Neural cell (in vitro differentiated cells): ENCODE measurements at regions not wholly inside any gene's neighbourhood (a gene's known extent, or its start where the extent isn't known, plus 50 kb on each side); places are given as distances from the start of the nearest gene placed in this dataset.

Experiments
- H2AFZ ChIP-seq: fragments of 200-600, 300-800 bp; sonication (generic), shearing (Covaris generic); 2 replicates; pipeline ENCODE4 v1.6.0; 2014; ENCODE audit warnings: low read depth, mild to moderate bottlenecking, antibody characterized with exemption, low read length, moderate library complexity
- H3F3A ChIP-seq: fragments of 200-600 bp; shearing (Covaris generic); 2 replicates; pipeline ENCODE4 v1.6.1; 2016; ENCODE audit warnings: mild to moderate bottlenecking, moderate library complexity, mixed read lengths, antibody characterized with exemption, low read length; ENCODE audit not compliant: insufficient read depth, poor library complexity, severe bottlenecking
- H3K27ac ChIP-seq: fragments of 200-600, 300-800 bp; sonication (generic), shearing (Covaris generic); 2 replicates; pipeline ENCODE4 v1.5.1; 2014; ENCODE audit warnings: mild to moderate bottlenecking, low read length, moderate library complexity
- H3K27me3 ChIP-seq: fragments of 300-800, 200-600 bp; sonication (generic), shearing (Covaris generic); 2 replicates; pipeline ENCODE4 v1.6.0; 2014; ENCODE audit warnings: mild to moderate bottlenecking, low read depth, low read length, moderate library complexity; ENCODE audit not compliant: insufficient read depth
- H3K36me3 ChIP-seq: fragments of 300-800, 200-600 bp; sonication (generic), shearing (Covaris generic); 2 replicates; pipeline ENCODE4 v1.5.1; 2014; ENCODE audit warnings: mild to moderate bottlenecking, antibody characterized with exemption, low read length, moderate library complexity; ENCODE audit not compliant: insufficient read depth
- H3K4me2 ChIP-seq: fragments of 300-800, 200-600 bp; sonication (generic), shearing (Covaris generic); 2 replicates; pipeline ENCODE4 v1.6.0; 2014; ENCODE audit warnings: mild to moderate bottlenecking, low read length
- H3K4me3 ChIP-seq: fragments of 300-800, 200-600 bp; sonication (generic), shearing (Covaris generic); 2 replicates; pipeline ENCODE4 v1.5.1; 2014; ENCODE audit warnings: mild to moderate bottlenecking, low read length, moderate library complexity
- H3K79me2 ChIP-seq: fragments of 200-600 bp; shearing (Covaris generic); replicated peaks from 2 replicates; pipeline ENCODE4 v1.6.0; 2014; ENCODE audit warnings: mild to moderate bottlenecking, low read length, moderate library complexity; ENCODE audit not compliant: insufficient read depth
- H3K9ac ChIP-seq: fragments of 300-800, 200-600 bp; sonication (generic), shearing (Covaris generic); 2 replicates; pipeline ENCODE4 v1.6.1; 2016; ENCODE audit warnings: mild to moderate bottlenecking, low read length, mixed read lengths
- H3K9me2 ChIP-seq: fragments of 200-600 bp; shearing (Covaris generic); 2 replicates; pipeline ENCODE4 v1.6.1; 2016; ENCODE audit warnings: mild to moderate bottlenecking, low read length, mixed read lengths; ENCODE audit not compliant: insufficient read depth
- H3K9me3 ChIP-seq: fragments of 200-600, 300-800 bp; sonication (generic), shearing (Covaris generic); 2 replicates; pipeline ENCODE4 v1.6.1; 2016; ENCODE audit warnings: mild to moderate bottlenecking, mixed run types, low read length, moderate library complexity, mixed read lengths
- H4K20me1 ChIP-seq: fragments of 200-600 bp; shearing (Covaris generic); 2 replicates; pipeline ENCODE4 v1.6.1; 2016; ENCODE audit warnings: mild to moderate bottlenecking, mixed run types; ENCODE audit not compliant: insufficient read depth
- CTCF ChIP-seq: fragments of 450-650 bp; IDR thresholded peaks from 2 replicates; pipeline ENCODE4 v1.5.1; 2014; ENCODE audit warnings: antibody characterized with exemption, mild to moderate bottlenecking, moderate library complexity; ENCODE audit not compliant: poor library complexity, severe bottlenecking
- EP300 ChIP-seq: fragments of 450-650 bp; conservative IDR thresholded peaks from 2 replicates; pipeline ENCODE4 v1.6.1; 2014; ENCODE audit warnings: antibody characterized with exemption, mild to moderate bottlenecking, moderate library complexity; ENCODE audit not compliant: poor library complexity, severe bottlenecking
- EZH2 ChIP-seq: fragments of 200-600, 300-800 bp; shearing (Covaris generic), sonication (generic); IDR thresholded peaks from 2 replicates; pipeline ENCODE4 v1.6.1; 2014; ENCODE audit warnings: antibody characterized with exemption, low read length, borderline replicate concordance, mild to moderate bottlenecking; ENCODE audit not compliant: insufficient read depth, poor library complexity, severe bottlenecking
- MXI1 ChIP-seq: fragments of 450-650 bp; conservative IDR thresholded peaks from 2 replicates; pipeline ENCODE4 v1.6.1; 2014; ENCODE audit warnings: antibody characterized with exemption, mild to moderate bottlenecking; ENCODE audit not compliant: poor library complexity, severe bottlenecking
- POLR2AphosphoS5 ChIP-seq: IDR thresholded peaks from 2 replicates; pipeline ENCODE4 v1.6.1; 2012
- RAD21 ChIP-seq: fragments of 450-650 bp; conservative IDR thresholded peaks from 2 replicates; pipeline ENCODE4 v1.6.1; 2014; ENCODE audit warnings: antibody characterized with exemption, mild to moderate bottlenecking, moderate library complexity
- REST ChIP-seq: IDR thresholded peaks from 2 replicates; pipeline ENCODE4 v1.6.1; 2012; ENCODE audit warnings: borderline replicate concordance
- SMC3 ChIP-seq: fragments of 450-650 bp; conservative IDR thresholded peaks from 2 replicates; pipeline ENCODE4 v1.6.1; 2014; ENCODE audit warnings: antibody characterized with exemption, mild to moderate bottlenecking, moderate library complexity; ENCODE audit not compliant: poor library complexity
- TAF1 ChIP-seq: IDR thresholded peaks from 2 replicates; pipeline ENCODE4 v1.6.1; 2012; ENCODE audit warnings: low read depth

DNA sequence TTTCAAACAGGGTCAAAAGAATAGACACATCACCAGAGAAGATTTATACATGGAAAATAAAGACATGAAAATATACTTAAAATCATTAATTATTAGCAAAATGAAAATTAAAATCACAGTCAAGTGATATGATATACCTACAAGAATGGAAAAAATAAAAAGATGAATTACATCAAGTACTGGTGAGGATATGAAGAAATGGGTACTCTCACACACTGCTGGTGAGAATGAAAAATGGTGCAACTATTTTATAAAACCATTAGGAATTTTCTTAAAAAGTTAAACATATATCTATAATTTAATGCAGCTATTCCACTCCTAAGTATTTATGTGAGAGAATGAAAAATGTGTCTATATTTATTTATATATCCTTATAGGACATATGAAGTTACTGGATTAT, 136.3 kb upstream of the GRIK2 start:
- Histone ChIP-seq H3F3A (no peaks in the 10 kb centered on the region), H3K36me3 (no peaks in the 10 kb centered on the region), H4K20me1 (no peaks in the 10 kb centered on the region), H2AFZ (no peak overlapping the region), H3K4me2 (no peak overlapping the region), H3K79me2 (no peaks in the 10 kb centered on the region), H3K9me3 (no peaks in the 10 kb centered on the region), H3K9me2 (no peaks in the 10 kb centered on the region), H3K27ac (no peak overlapping the region), H3K9ac (no peak overlapping the region), H3K4me3 (no peak overlapping the region), H3K27me3 (no peaks in the 10 kb centered on the region)
- no peak for TF ChIP-seq POLR2AphosphoS5

- no peak overlapping the region for H3K27ac ChIP-seq
- no peaks in the 10 kb centered on the region for H3K9me2 ChIP-seq
- no peaks in the 10 kb centered on the region for H3F3A ChIP-seq
- TF ChIP-seq MXI1 (no peak), CTCF (no peak), REST (no peak), SMC3 (no peak), TAF1 (no peak), RAD21 (no peak), EP300 (no peak), POLR2AphosphoS5 (no peak), EZH2 (no peak)
- H3K36me3 ChIP-seq, result no peaks in the 10 kb centered on the region
- H3K4me3 ChIP-seq, result no peak overlapping the region
- no peaks in the 10 kb centered on the region for H3K27me3 ChIP-seq
- no peak overlapping the region for H2AFZ ChIP-seq
- H3K4me2 ChIP-seq, result no peak overlapping the region
- no peaks in the 10 kb centered on the region for H3K9me3 ChIP-seq
- H3K79me2 ChIP-seq, result no peaks in the 10 kb centered on the region
- no peaks in the 10 kb centered on the region for H4K20me1 ChIP-seq
- no peak overlapping the region for H3K9ac ChIP-seq
These were observed 134.0 kb upstream of the GRIK2 start for GRCh38 chr6:101259505-101259904.

DNA sequence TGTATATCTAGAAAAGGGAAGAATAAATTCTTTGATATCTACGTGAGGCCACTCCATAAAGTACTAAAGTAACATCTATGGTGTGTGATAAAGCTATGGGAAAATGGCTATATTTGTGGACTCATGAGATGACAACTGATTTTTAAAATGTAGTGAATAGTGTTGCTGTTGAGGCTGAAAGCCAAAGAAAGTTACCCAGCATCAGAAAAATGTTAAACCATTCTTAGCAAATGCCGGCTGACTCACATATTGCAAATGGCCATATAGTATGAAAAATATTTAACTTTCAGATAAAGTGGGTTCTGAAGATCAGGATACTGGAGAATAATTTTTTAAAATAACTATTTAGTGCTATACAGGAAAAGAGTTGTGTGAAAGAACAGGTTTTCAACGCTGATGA, 129.9 kb upstream of the GRIK2 start:
- Histone ChIP-seq H4K20me1 (no peaks in the 10 kb centered on the region), H3K9me3 (no peaks in the 10 kb centered on the region), H3K79me2 (no peaks in the 10 kb centered on the region), H3K9ac (no peak overlapping the region), H3K27me3 (no peaks in the 10 kb centered on the region), H3K36me3 (no peaks in the 10 kb centered on the region), H3K27ac (no peak overlapping the region), H2AFZ (no peak overlapping the region), H3K4me3 (no peak overlapping the region), H3K9me2 (no peaks in the 10 kb centered on the region), H3F3A (no peaks in the 10 kb centered on the region), H3K4me2 (no peak overlapping the region)
- no peak for TF ChIP-seq POLR2AphosphoS5
- TF ChIP-seq MXI1, result no peak
- TF ChIP-seq RAD21, result no peak
- no peak for TF ChIP-seq SMC3
- no peak for TF ChIP-seq REST
- TF ChIP-seq EZH2, result no peak
- no peak for TF ChIP-seq CTCF
